HepG2 (cell line): ENCODE measurements at regions not wholly inside any gene's neighbourhood (a gene's known extent, or its start where the extent isn't known, plus 50 kb on each side); places are given as distances from the start of the nearest gene placed in this dataset.

Experiments
- DNMT3B ChIP-seq: conservative IDR thresholded peaks from 2 replicates; pipeline ENCODE4 v1.6.1; 2016; ENCODE audit warnings: missing biosample characterization, control low read depth
- GATA4 ChIP-seq: sonication (generic); IDR thresholded peaks from 2 replicates; pipeline ENCODE4 v1.6.1; 2016; ENCODE audit warnings: antibody characterized with exemption, low read depth, borderline replicate concordance
- HNRNPLL ChIP-seq: fragments of 200-400 bp; formaldehyde crosslinking; IDR thresholded peaks from 2 replicates; pipeline ENCODE4 v1.6.1; 2017; ENCODE audit warnings: mild to moderate bottlenecking, low read depth, low read length; ENCODE audit not compliant: poor library complexity, severe bottlenecking
- IRF9 ChIP-seq: sonication (generic); formaldehyde crosslinking; IDR thresholded peaks from 2 replicates; pipeline ENCODE4 v1.8.0; 2022; ENCODE audit warnings: missing genetic modification reagents, mild to moderate bottlenecking, borderline replicate concordance
- ISX ChIP-seq: sonication (generic); formaldehyde crosslinking; conservative IDR thresholded peaks from 2 replicates; pipeline ENCODE4 v1.5.0; 2020; ENCODE audit warnings: missing genetic modification reagents
- NAIF1 ChIP-seq: sonication (generic); formaldehyde crosslinking; IDR thresholded peaks from 2 replicates; pipeline ENCODE4 v1.5.0; 2020; ENCODE audit warnings: mild to moderate bottlenecking, missing genetic modification reagents, borderline replicate concordance
- SP140L ChIP-seq: sonication (generic); formaldehyde crosslinking; IDR thresholded peaks from 2 replicates; pipeline ENCODE4 v1.4.0; 2020; ENCODE audit warnings: missing genetic modification reagents, borderline replicate concordance
- ZBTB8A ChIP-seq: sonication (generic); formaldehyde crosslinking; IDR thresholded peaks from 2 replicates; pipeline ENCODE4 v1.4.0; 2020; ENCODE audit warnings: mild to moderate bottlenecking, low read depth, missing genetic modification reagents, borderline replicate concordance
- ZFP90 ChIP-seq: sonication (generic); formaldehyde crosslinking; IDR thresholded peaks from 2 replicates; pipeline ENCODE4 v1.8.0; 2022; ENCODE audit warnings: missing genetic modification reagents, mild to moderate bottlenecking, inconsistent platforms, borderline replicate concordance
- ZNF451 ChIP-seq: sonication (generic); formaldehyde crosslinking; IDR thresholded peaks from 2 replicates; pipeline ENCODE4 v1.5.0; 2020; ENCODE audit warnings: mild to moderate bottlenecking, missing genetic modification reagents
- ZNF501 ChIP-seq: sonication (generic); formaldehyde crosslinking; IDR thresholded peaks from 2 replicates; pipeline ENCODE4 v1.5.1; 2020; ENCODE audit warnings: mild to moderate bottlenecking, moderate library complexity, missing genetic modification reagents
- ZNF513 ChIP-seq: sonication (generic); formaldehyde crosslinking; conservative IDR thresholded peaks from 2 replicates; pipeline ENCODE4 v1.5.0; 2020; ENCODE audit warnings: missing genetic modification reagents
- ZXDC ChIP-seq: sonication (generic); formaldehyde crosslinking; IDR thresholded peaks from 2 replicates; pipeline ENCODE4 v1.5.0; 2020; ENCODE audit warnings: mild to moderate bottlenecking, missing genetic modification reagents
- TF ChIP-seq, protein P1 (sequence below): sonication (generic); IDR thresholded peaks from 2 replicates; pipeline ENCODE4 v1.6.1; 2016; ENCODE audit warnings: low read depth, borderline replicate concordance
- TF ChIP-seq, protein P2 (sequence below): sonication (generic); formaldehyde crosslinking; conservative IDR thresholded peaks from 2 replicates; pipeline ENCODE4 v1.4.0; 2020; ENCODE audit warnings: mild to moderate bottlenecking, missing genetic modification reagents, moderate library complexity
- TF ChIP-seq, protein P3 (sequence below): sonication (generic); formaldehyde crosslinking; IDR thresholded peaks from 2 replicates; pipeline ENCODE4 v1.5.1; 2020; ENCODE audit warnings: missing genetic modification reagents, mild to moderate bottlenecking, borderline replicate concordance

DNA sequence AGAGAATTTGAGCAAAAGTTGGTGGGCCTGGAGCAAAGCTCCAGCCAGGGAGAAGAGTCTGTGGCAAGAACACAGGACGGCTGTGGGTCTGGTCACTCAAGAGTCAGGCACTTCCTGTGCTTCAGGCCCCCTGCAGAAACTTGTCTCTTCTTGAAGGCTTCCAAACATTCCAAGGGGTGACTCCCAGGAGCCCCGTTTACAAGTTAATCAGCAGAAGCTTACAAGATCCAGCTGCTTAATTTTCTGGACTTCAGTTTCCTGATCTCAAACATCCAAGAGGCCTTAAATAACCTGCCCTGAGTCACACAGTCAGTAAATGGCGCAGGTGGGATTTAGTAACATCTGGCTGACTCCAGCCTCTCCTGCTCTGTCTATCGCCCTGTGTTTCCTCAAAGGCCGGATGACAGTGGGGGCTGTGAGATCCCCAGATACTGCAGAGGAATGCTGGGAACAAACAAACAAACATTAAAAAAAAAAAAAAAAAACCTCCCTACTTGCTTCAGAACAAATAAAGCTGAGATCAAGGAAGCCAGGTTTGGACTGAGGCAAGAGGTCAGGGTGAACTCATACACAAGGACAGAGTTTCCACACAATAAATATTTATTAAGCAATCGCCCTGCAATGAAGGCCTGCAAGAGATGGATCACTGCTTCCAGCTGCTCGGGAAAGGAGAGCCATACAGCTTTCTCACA lies 175.4 kb upstream of the RFC3 start (continued):
- TF ChIP-seq NAIF1 (CRISPR knock-in tag) (peak; percentile 66; the same call in 1 of the 2 replicates), SP140L (CRISPR knock-in tag) (no peak), ZXDC (CRISPR knock-in tag) (peak; percentile 79; the same call in 1 of the 2 replicates), ZNF451 (no peak), IRF9 (CRISPR knock-in tag) (0 out of 2 replicates have a peak, but pooled peaks have one; percentile 74), ZFP90 (no peak), GATA4 (peak; percentile 87; the same call in 1 of the 2 replicates), ZNF513 (no peak), DNMT3B (CRISPR knock-in tag) (0 out of 2 replicates have a peak, but pooled peaks have one; percentile 44), ZNF501 (CRISPR knock-in tag) (peak; percentile 87), ISX (CRISPR knock-in tag) (no peak), ZBTB8A (no peak), HNRNPLL (no peak)
- TF ChIP-seq, protein P1, sequence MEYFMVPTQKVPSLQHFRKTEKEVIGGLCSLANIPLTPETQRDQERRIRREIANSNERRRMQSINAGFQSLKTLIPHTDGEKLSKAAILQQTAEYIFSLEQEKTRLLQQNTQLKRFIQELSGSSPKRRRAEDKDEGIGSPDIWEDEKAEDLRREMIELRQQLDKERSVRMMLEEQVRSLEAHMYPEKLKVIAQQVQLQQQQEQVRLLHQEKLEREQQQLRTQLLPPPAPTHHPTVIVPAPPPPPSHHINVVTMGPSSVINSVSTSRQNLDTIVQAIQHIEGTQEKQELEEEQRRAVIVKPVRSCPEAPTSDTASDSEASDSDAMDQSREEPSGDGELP = peak; percentile 75
- TF ChIP-seq, protein P2, sequence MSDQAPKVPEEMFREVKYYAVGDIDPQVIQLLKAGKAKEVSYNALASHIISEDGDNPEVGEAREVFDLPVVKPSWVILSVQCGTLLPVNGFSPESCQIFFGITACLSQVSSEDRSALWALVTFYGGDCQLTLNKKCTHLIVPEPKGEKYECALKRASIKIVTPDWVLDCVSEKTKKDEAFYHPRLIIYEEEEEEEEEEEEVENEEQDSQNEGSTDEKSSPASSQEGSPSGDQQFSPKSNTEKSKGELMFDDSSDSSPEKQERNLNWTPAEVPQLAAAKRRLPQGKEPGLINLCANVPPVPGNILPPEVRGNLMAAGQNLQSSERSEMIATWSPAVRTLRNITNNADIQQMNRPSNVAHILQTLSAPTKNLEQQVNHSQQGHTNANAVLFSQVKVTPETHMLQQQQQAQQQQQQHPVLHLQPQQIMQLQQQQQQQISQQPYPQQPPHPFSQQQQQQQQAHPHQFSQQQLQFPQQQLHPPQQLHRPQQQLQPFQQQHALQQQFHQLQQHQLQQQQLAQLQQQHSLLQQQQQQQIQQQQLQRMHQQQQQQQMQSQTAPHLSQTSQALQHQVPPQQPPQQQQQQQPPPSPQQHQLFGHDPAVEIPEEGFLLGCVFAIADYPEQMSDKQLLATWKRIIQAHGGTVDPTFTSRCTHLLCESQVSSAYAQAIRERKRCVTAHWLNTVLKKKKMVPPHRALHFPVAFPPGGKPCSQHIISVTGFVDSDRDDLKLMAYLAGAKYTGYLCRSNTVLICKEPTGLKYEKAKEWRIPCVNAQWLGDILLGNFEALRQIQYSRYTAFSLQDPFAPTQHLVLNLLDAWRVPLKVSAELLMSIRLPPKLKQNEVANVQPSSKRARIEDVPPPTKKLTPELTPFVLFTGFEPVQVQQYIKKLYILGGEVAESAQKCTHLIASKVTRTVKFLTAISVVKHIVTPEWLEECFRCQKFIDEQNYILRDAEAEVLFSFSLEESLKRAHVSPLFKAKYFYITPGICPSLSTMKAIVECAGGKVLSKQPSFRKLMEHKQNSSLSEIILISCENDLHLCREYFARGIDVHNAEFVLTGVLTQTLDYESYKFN (CRISPR knock-in tag) = peak; percentile 94
- TF ChIP-seq, protein P3, sequence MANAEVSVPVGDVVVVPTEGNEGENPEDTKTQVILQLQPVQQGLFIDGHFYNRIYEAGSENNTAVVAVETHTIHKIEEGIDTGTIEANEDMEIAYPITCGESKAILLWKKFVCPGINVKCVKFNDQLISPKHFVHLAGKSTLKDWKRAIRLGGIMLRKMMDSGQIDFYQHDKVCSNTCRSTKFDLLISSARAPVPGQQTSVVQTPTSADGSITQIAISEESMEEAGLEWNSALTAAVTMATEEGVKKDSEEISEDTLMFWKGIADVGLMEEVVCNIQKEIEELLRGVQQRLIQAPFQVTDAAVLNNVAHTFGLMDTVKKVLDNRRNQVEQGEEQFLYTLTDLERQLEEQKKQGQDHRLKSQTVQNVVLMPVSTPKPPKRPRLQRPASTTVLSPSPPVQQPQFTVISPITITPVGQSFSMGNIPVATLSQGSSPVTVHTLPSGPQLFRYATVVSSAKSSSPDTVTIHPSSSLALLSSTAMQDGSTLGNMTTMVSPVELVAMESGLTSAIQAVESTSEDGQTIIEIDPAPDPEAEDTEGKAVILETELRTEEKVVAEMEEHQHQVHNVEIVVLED (CRISPR knock-in tag) = peak; percentile 40; the same call in 1 of the 2 replicates
